ENCODE measurements at regions not wholly inside any gene's neighbourhood (a gene's known extent, or its start where the extent isn't known, plus 50 kb on each side); places are given as distances from the start of the nearest gene placed in this dataset.
"Not testable (repeated sequence)": the region's sequence is repeated elsewhere in the genome, so short reads cannot be mapped to it uniquely, and the experiment has no call there.

GRCh38 chr2:36168115-36168514 lies 187.5 kb upstream of the CRIM1 start:
- DNase-seq (ENCODE audit: low read depth in 4 of 4, low spot score in 1 of 4) = no peak

DNA sequence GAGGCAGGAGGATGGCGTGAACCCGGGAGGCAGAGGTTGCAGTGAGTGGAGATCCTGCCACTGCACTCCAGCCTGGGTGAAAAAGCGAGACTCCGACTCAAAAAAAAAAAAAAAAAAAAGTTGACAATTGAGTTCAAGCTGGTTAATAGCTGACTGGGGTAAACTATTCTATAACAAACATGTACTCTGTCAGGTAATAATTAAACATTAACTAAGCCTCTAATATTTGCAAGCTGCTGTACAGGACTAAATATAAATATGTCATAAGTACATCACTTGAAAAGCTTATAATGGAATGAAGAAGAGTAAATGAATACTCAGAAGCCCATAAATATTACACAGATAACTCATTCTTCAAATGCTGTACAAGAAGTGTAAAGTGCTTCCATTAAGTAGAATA lies 190.4 kb upstream of the CRIM1 start:
- DNase-seq (ENCODE audit: low read depth in 4 of 4, low spot score in 1 of 4) = no peak

DNA sequence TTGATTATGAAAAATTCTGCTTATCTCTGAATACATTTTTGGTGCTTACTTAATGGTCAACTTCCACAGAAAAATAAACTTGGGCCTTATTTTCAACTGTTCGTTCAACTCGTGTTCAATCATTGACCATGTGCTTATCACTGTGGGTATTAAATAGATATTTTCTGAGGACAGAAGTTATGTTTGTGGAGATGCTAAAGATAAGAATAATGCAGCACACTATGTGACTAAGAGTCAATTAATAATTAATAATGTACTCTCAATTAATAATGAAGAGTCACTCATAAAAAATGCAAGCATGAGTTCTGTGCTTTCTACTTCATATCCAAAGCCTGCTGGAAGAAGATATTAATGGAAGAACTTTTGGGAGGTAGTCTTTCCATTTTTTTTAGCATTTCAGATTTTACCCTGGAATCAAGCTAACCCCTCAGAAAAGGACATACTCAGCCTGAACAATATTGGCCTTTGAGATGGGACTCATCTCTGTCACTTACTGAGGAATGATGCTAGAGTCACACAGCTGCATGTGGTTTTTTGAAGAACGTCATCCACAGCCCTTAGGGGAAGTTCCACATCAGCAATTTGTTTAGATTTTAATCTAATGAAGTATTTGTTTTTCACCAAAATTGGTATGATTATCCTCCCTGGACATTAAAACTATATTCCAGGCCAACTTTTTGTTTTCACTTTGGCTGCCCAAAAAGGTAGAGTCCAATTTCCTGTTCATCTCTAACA lies 191.9 kb upstream of the CRIM1 start:
- DNase-seq (ENCODE audit: low read depth in 4 of 4, low spot score in 1 of 4) = no peak

GRCh38 chr2:36157093-36157492 lies 198.5 kb upstream of the CRIM1 start:
- not testable (repeated sequence) for DNase-seq (ENCODE audit: low read depth in 4 of 4, low spot score in 1 of 4)

GRCh38 chr2:36147670-36148390 lies 207.7 kb upstream of the CRIM1 start:
- no peak for DNase-seq (ENCODE audit: low read depth in 4 of 4, low spot score in 1 of 4)

DNA sequence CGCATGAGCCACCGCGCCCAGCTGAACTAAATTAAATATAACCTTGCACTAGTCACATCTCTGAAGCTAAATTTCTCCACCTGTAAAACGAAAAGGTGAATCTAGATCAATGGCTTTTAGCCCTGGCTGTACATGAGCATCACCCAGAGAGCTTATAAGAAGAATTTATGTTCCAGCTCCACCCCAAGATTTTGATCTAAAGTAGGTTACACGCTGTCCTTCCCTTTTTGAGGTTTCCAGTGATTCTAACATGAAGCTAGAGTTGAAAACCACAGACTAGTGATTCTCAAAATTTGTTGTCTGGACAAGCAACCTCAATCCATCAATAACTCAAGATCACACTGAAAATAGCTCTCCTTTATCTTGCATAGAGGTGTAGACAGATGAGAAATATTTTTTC lies 208.8 kb upstream of the CRIM1 start:
- no peak for DNase-seq (ENCODE audit: low read depth in 4 of 4, low spot score in 1 of 4)

DNA sequence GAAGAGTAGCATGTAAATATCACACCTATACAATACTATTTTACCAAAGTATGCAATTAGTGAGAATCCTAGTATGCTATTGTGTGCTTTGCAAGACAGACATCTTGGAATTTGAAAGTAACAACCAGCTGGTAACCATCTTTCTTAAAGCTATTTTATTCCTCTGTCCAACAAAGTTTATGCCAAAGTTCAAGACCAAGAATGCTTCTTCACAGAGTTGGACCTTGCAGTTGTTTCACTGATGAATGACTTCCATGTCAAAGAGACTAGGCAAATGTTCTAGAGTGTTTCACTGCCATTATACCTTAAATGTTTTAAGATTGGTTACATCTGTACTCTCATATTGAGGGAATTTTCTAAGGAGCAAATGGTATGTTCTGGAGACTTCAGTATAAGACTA lies 215.2 kb upstream of the CRIM1 start:
- DNase-seq (ENCODE audit: low read depth in 4 of 4, low spot score in 1 of 4) = no peak

- DNase-seq (ENCODE audit: low read depth in 4 of 4, low spot score in 1 of 4) = no peak
Observed at GRCh38 chr2:36137612-36138011, 218.0 kb upstream of the CRIM1 start.

GRCh38 chr2:36134281-36134680 lies 221.3 kb upstream of the CRIM1 start:
- no peak for DNase-seq (ENCODE audit: low read depth in 4 of 4, low spot score in 1 of 4)

DNA sequence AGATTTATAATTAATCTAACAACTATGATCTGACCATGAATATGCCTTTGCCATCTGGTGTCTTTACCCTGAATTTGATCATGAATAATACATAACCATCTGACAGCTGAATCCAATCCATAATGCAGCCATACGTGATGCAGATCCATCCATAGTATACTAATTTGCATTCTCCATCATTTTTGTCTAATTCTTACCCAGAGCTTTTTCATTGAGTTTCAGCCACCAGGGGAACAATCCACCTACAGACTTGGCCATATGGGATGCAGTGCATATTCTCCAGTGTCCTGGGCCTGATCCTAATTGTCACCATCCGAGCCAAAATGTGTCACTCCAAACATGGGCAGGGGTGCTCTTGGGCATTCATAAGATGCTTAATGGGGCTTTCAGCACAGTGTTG lies 227.2 kb upstream of the CRIM1 start:
- no peak for DNase-seq (ENCODE audit: low read depth in 4 of 4, low spot score in 1 of 4)

DNA sequence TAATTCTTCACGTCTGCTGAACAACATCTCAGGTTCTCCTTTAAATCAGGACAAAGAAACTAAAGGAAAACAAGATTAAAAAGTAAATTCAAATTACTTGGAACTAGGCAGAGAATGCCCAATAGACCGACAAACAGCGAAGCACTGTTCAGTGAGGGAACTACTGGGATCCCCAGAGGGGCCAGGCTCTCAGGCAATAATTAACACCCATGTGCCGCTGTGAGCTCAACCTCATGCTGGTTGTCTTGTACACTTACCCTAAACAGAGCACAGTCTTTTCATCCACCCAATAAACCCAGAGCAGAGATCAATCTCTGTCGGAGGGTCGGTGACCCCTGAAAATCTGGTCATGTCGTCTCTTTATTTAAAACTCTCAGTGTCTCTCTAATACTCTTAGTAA lies 229.9 kb upstream of the CRIM1 start:
- no peak for DNase-seq (ENCODE audit: low read depth in 4 of 4, low spot score in 1 of 4)

DNA sequence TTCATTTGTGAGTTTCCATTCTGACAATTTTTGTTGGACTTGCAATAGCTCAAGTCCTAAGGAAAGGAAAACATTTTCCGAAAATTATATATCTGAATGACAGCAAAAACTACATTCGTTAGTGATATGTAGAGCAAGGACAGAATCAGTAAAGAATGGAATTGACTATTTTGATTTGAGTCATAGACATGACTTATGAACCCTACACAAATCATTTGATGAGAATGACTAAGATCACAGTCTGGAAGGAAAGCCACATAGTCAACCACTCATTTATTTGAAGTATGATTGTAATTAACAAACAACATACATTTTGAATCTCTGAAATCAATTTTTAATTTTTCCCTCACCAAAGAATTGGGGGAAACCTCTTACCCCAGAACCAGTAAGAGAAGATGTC lies 231.6 kb upstream of the CRIM1 start:
- no peak for DNase-seq (ENCODE audit: low read depth in 4 of 4, low spot score in 1 of 4)

- no peak for DNase-seq (ENCODE audit: low read depth in 4 of 4, low spot score in 1 of 4)
Observed at GRCh38 chr2:36097022-36097421, 258.6 kb upstream of the CRIM1 start.

- DNase-seq (ENCODE audit: low read depth in 4 of 4, low spot score in 1 of 4) = not testable (repeated sequence)
Observed at GRCh38 chr2:36091844-36092741, 263.5 kb upstream of the CRIM1 start.

DNA sequence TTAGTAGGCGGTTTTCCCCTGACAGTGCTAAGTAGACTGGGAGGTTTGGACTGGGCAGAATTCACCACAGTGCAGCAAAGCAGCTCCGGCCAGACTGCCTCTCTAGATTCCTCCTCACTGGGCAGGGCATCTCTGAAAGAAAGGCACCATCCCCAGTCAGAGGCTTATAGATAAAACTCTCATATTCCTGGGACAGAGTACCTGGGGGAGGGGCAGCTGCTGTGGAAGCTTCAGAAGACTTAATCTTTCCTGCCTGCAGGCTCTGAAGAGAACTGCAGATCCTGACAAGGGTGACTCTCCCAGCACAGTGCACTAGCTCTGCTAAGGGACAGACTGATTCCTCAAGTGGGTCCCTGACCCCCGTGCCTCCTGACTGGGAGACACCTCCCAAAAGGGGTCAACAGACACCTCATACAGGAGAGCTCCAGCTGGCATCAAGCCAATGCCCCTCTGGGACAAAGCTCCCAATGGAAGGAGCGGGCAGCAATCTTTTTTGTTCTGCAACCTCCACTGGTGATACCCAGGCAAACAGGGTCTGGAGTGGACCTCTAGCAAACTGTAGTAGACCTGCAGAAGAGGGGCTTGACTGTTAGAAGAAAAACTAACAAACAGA lies 266.8 kb upstream of the CRIM1 start:
- DNase-seq (ENCODE audit: low read depth in 4 of 4, low spot score in 1 of 4) = no peak

DNA sequence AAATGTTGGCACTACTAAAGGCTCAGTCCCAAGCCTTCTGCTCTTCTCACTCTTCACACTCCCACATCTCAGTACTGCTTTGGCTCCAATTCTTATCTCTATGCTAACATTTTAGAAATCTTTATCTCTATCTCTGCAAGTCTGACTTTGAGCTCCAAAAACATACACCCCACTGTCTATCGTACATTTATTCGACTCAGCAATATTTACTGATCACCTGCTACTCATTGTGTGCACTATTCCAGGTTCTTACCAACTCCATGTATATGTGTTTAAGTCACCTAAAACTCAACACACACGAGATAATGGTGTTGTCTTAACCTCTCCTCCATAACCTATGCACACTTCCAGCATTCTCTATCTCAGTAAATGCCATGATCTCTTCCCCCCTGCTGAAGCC lies 268.2 kb upstream of the CRIM1 start:
- no peak for DNase-seq (ENCODE audit: low read depth in 4 of 4, low spot score in 1 of 4)

GRCh38 chr2:36079793-36080192 lies 275.8 kb upstream of the CRIM1 start:
- DNase-seq (ENCODE audit: low read depth in 4 of 4, low spot score in 1 of 4) = no peak

GRCh38 chr2:36074008-36074407 lies 281.6 kb upstream of the CRIM1 start:
- no peak for DNase-seq (ENCODE audit: low read depth in 4 of 4, low spot score in 1 of 4)

- no peak for DNase-seq (ENCODE audit: low read depth in 4 of 4, low spot score in 1 of 4)
Observed at GRCh38 chr2:36071698-36072097, 283.9 kb upstream of the CRIM1 start.

DNA sequence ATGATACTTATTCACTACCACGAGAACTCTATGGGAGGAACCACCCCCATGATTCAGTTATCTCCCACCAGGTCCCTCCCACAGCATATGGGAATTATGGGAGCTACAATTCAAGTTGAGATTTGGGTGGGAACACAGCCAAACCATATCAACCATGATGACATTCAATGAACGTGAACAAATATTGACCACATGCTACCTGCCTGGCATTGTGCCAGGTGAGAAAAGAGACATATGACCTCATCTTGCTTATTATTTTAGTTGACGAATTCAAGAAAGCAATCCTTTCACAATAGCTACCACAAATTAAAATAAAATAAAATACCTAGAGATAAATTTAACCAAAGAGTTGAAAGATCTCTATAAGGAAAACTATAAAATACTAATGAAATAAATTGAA lies 286.5 kb upstream of the CRIM1 start:
- no peak for DNase-seq (ENCODE audit: low read depth in 4 of 4, low spot score in 1 of 4)

DNA sequence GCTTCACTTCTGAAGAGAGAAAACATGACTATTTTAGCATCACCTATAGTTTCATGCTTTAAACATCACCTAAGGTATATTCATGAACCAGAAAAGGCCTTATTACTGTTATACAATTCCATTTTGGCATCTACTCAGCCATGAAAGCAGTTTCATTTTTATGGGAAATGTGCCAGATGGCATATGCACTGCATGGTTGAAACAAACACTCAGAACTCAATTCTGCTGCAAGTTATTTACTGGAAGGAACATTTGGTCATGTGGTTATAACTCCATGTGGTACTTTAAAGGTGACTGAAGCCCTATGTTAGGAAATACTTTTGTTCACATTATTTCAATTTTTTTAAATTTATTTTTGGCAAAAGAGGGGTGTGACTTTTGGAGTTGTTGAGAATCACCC lies 287.5 kb upstream of the CRIM1 start:
- no peak for DNase-seq (ENCODE audit: low read depth in 4 of 4, low spot score in 1 of 4)
